ENCODE measurements at regions not wholly inside any gene's neighbourhood (a gene's known extent, or its start where the extent isn't known, plus 50 kb on each side); places are given as distances from the start of the nearest gene placed in this dataset.

DNA sequence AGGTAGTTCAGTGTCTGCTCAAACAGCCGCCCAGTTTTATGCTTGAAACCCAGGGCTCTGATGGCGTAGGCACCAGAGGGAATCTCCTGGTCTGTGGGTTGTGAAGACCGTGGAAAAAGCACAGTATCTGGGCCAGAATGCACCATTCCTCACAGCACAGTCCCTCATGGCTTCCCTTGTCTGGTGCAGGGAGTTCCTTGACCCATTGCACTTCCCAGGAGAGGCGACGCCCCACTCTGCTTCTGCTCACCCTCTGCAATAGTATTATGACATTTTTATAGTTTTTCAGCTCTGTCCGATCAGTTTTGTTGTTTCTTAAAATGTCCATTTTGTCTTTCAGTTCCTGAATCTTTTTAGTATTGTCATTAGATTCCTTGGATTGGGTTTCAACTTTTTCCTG is 343.5 kb downstream of the EDEM1 start:
- TF ChIP-seq, protein P1, sequence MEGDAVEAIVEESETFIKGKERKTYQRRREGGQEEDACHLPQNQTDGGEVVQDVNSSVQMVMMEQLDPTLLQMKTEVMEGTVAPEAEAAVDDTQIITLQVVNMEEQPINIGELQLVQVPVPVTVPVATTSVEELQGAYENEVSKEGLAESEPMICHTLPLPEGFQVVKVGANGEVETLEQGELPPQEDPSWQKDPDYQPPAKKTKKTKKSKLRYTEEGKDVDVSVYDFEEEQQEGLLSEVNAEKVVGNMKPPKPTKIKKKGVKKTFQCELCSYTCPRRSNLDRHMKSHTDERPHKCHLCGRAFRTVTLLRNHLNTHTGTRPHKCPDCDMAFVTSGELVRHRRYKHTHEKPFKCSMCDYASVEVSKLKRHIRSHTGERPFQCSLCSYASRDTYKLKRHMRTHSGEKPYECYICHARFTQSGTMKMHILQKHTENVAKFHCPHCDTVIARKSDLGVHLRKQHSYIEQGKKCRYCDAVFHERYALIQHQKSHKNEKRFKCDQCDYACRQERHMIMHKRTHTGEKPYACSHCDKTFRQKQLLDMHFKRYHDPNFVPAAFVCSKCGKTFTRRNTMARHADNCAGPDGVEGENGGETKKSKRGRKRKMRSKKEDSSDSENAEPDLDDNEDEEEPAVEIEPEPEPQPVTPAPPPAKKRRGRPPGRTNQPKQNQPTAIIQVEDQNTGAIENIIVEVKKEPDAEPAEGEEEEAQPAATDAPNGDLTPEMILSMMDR (IDR thresholded peaks at IDR 0.05 in 2 of 3, conservative IDR thresholded peaks at IDR 0.05 in 1 of 3; ENCODE audit: insufficient read depth in 2 of 3, low read depth in 1 of 3, low read length in 3 of 3) = no peak
- TF ChIP-seq MEF2D (tag; conservative IDR thresholded peaks at IDR 0.05; ENCODE audit: low read depth) (no peak), DMBX1 (CRISPR knock-in tag; IDR thresholded peaks at IDR 0.05; ENCODE audit: borderline replicate concordance) (no peak), BHLHE40 (IDR thresholded peaks at IDR 0.05; ENCODE audit: low read length) (no peak), ZNF507 (tag; conservative IDR thresholded peaks at IDR 0.05) (no peak), FOXM1 (IDR thresholded peaks at IDR 0.05; ENCODE audit: low read depth) (no peak), FOXM1 (CRISPR knock-in tag; IDR thresholded peaks at IDR 0.05; ENCODE audit: low read depth) (no peak), ZFP1 (CRISPR knock-in tag; IDR thresholded peaks at IDR 0.05) (no peak), MTA3 (IDR thresholded peaks at IDR 0.05; ENCODE audit: borderline replicate concordance) (no peak), SIX5 (IDR thresholded peaks at IDR 0.05; ENCODE audit: borderline replicate concordance in 1 of 2, insufficient read depth in 1 of 2, low read depth in 1 of 2, low read length in 2 of 2) (no peak), HMG20B (CRISPR knock-in tag; IDR thresholded peaks at IDR 0.05) (no peak)
- TF ChIP-seq, protein P2, sequence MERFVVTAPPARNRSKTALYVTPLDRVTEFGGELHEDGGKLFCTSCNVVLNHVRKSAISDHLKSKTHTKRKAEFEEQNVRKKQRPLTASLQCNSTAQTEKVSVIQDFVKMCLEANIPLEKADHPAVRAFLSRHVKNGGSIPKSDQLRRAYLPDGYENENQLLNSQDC (CRISPR knock-in tag; IDR thresholded peaks at IDR 0.05) = no peak
- TF ChIP-seq, protein P3, sequence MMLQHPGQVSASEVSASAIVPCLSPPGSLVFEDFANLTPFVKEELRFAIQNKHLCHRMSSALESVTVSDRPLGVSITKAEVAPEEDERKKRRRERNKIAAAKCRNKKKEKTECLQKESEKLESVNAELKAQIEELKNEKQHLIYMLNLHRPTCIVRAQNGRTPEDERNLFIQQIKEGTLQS (IDR thresholded peaks at IDR 0.05) = no peak
- TF ChIP-seq, protein P3 (CRISPR knock-in tag; conservative IDR thresholded peaks at IDR 0.05) = no peak
- TF ChIP-seq, protein P4, sequence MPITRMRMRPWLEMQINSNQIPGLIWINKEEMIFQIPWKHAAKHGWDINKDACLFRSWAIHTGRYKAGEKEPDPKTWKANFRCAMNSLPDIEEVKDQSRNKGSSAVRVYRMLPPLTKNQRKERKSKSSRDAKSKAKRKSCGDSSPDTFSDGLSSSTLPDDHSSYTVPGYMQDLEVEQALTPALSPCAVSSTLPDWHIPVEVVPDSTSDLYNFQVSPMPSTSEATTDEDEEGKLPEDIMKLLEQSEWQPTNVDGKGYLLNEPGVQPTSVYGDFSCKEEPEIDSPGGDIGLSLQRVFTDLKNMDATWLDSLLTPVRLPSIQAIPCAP (CRISPR knock-in tag; IDR thresholded peaks at IDR 0.05; ENCODE audit: borderline replicate concordance) = no peak
